HepG2 (cell line): ENCODE measurements at regions not wholly inside any gene's neighbourhood (a gene's known extent, or its start where the extent isn't known, plus 50 kb on each side); places are given as distances from the start of the nearest gene placed in this dataset.

Experiments
- ATAC-seq: fragments of 200-7000 bp; cut with Tn5 transposase; 3 replicates; pipeline ENCODE4 v1.9.1; 2020; ENCODE audit warnings: mild to moderate bottlenecking, moderate library complexity
- BruUV-seq: library from RNA; stranded (reverse); fragments of 400-500 nt; replicated peaks from 2 replicates; lab custom pipeline; 2021; lab: Mats Ljungman, UMichigan
- CTCF ChIA-PET: fragments of 300-600 bp; formaldehyde crosslinking; extraction: SDS; loops from one replicate; lab custom pipeline; 2021; ENCODE audit warnings: low total read pairs, inconsistent platforms, low intra/inter-chr PET ratio; lab: Yijun Ruan, JAX
- POLR2A ChIA-PET: fragments of 350-600 bp; sonication (Branson Sonifier 250); formaldehyde crosslinking; loops from one replicate; lab custom pipeline; 2020; ENCODE audit warnings: antibody characterized with exemption, inconsistent platforms; lab: Yijun Ruan, JAX
- DNase-seq: peaks from one replicate; pipeline ENCODE4 v3.0.0-alpha.2; 2015; ENCODE audit warnings: low spot score
- FAIRE-seq: peaks from 3 replicates; lab custom pipeline; 2011; peaks lifted over from hg19 to GRCh38; lab: Jason Lieb, UNC
- H2AFZ ChIP-seq: one replicate; pipeline ENCODE4 v1.6.1; 2011; ENCODE audit warnings: low read length, inconsistent platforms
- H3K27ac ChIP-seq: fragments of 300-600 bp; 3 replicates; pipeline ENCODE4 v1.8.0; 2011; ENCODE audit warnings: mixed run types, mild to moderate bottlenecking, mixed read lengths, low read length, inconsistent platforms; ENCODE audit not compliant: insufficient read depth; ENCODE audit errors: extremely low read length
- H3K27me3 ChIP-seq, 2 experiments: fragments of 200-600 bp in 1 of 2; 2 replicates in 1 of 2; 3 replicates in 1 of 2; pipeline versions ENCODE4 v1.6.0 to v1.8.0; 2011; ENCODE audit warnings: low read length in 2 of 2, mild to moderate bottlenecking in 2 of 2, moderate library complexity in 2 of 2, inconsistent platforms in 1 of 2; ENCODE audit not compliant: insufficient read depth in 2 of 2, control insufficient read depth in 1 of 2
- H3K36me3 ChIP-seq, 2 experiments: fragments of 200-600 bp in 1 of 2; replicated peaks in 1 of 2; 2 replicates in 1 of 2; 3 replicates in 1 of 2; pipeline versions ENCODE4 v1.5.1 to v1.8.0; 2011; ENCODE audit warnings: low read length in 2 of 2, inconsistent platforms in 1 of 2; ENCODE audit not compliant: insufficient read depth in 2 of 2, control insufficient read depth in 1 of 2
- H3K4me1 ChIP-seq: 2 replicates; pipeline ENCODE4 v1.5.1; 2012; ENCODE audit warnings: low read length, inconsistent platforms; ENCODE audit not compliant: insufficient read depth
- H3K4me2 ChIP-seq: 2 replicates; pipeline ENCODE4 v1.6.0; 2011; ENCODE audit warnings: low read depth, low read length, inconsistent platforms
- H3K4me3 ChIP-seq, 3 experiments: fragments of 200-600 bp in 1 of 3; sonication (generic), shearing (Covaris generic) in 1 of 3; replicated peaks in 1 of 3; 2 replicates each; pipeline ENCODE4 v1.5.1; 2011 to 2016; ENCODE audit warnings: low read length in 3 of 3, inconsistent platforms in 2 of 3, low read depth in 2 of 3, mild to moderate bottlenecking in 2 of 3, control low read depth in 1 of 3, mixed read lengths in 1 of 3; ENCODE audit not compliant: insufficient read depth in 1 of 3
- H3K79me2 ChIP-seq: one replicate; pipeline ENCODE4 v1.6.1; 2011; ENCODE audit warnings: low read length, inconsistent platforms; ENCODE audit not compliant: insufficient read depth
- H3K9ac ChIP-seq: 2 replicates; pipeline ENCODE4 v1.6.0; 2011; ENCODE audit warnings: mild to moderate bottlenecking, low read depth, low read length, inconsistent platforms; ENCODE audit not compliant: insufficient read depth
- H3K9me3 ChIP-seq: 2 replicates; pipeline ENCODE4 v1.5.1; 2012; ENCODE audit warnings: mild to moderate bottlenecking, low read length
- H4K20me1 ChIP-seq: 2 replicates; pipeline ENCODE4 v1.6.0; 2011; ENCODE audit warnings: inconsistent platforms, mild to moderate bottlenecking, low read length, moderate library complexity; ENCODE audit not compliant: insufficient read depth
- AKAP8 ChIP-seq: sonication (generic); formaldehyde crosslinking; IDR thresholded peaks from 2 replicates; pipeline ENCODE4 v1.5.1; 2020; ENCODE audit warnings: mild to moderate bottlenecking, missing genetic modification reagents
- CCDC6 ChIP-seq: sonication (generic); formaldehyde crosslinking; IDR thresholded peaks from 2 replicates; pipeline ENCODE4 v1.8.1; 2022; ENCODE audit warnings: mild to moderate bottlenecking, missing genetic modification reagents, moderate library complexity
- CTCF ChIP-seq: sonication (generic); formaldehyde crosslinking; IDR thresholded peaks from 2 replicates; pipeline ENCODE4 v1.5.0; 2020; ENCODE audit warnings: mild to moderate bottlenecking, missing genetic modification reagents, moderate library complexity
- FOXO1 ChIP-seq: sonication (generic); formaldehyde crosslinking; IDR thresholded peaks from 2 replicates; pipeline ENCODE4 v1.4.0; 2020; ENCODE audit warnings: missing genetic modification reagents
- MAFK ChIP-seq, 2 experiments: IDR thresholded peaks in 1 of 2; conservative IDR thresholded peaks in 1 of 2; 2 replicates each; pipeline ENCODE4 v1.6.1; 2011; ENCODE audit warnings: improper control_type of control experiment in 2 of 2, low read length in 2 of 2
- MTERF4 ChIP-seq: sonication (generic); formaldehyde crosslinking; IDR thresholded peaks from 2 replicates; pipeline ENCODE4 v1.8.0; 2023; ENCODE audit warnings: mild to moderate bottlenecking, missing genetic modification reagents
- MTF2 ChIP-seq: sonication (generic); formaldehyde crosslinking; IDR thresholded peaks from 2 replicates; pipeline ENCODE4 v1.5.0; 2020; ENCODE audit warnings: missing genetic modification reagents, borderline replicate concordance
- PHB2 ChIP-seq: fragments of 450-650 bp; IDR thresholded peaks from 2 replicates; pipeline ENCODE4 v1.6.1; 2018; ENCODE audit not compliant: partially characterized antibody
- POLR2G ChIP-seq: fragments of 200-400 bp; formaldehyde crosslinking; IDR thresholded peaks from 2 replicates; pipeline ENCODE4 v1.6.1; 2018; ENCODE audit warnings: mild to moderate bottlenecking, low read depth, low read length, moderate library complexity
- SALL1 ChIP-seq: sonication (generic); formaldehyde crosslinking; IDR thresholded peaks from 2 replicates; pipeline ENCODE4 v1.8.0; 2022; ENCODE audit warnings: mild to moderate bottlenecking, missing genetic modification reagents
- SIN3B ChIP-seq: fragments of 150-350 bp; IDR thresholded peaks from 2 replicates; pipeline ENCODE4 v1.6.1; 2014; ENCODE audit warnings: low read length
- SOX13 ChIP-seq, 3 experiments: fragments of 450-650 bp in 1 of 3; sonication (generic) in 1 of 3; formaldehyde crosslinking in 1 of 3; IDR thresholded peaks in 2 of 3; conservative IDR thresholded peaks in 1 of 3; 2 replicates each; pipeline versions ENCODE4 v1.5.0 to v1.6.1; 2016 to 2020; ENCODE audit warnings: antibody characterized with exemption in 1 of 3, mild to moderate bottlenecking in 1 of 3, missing compliant biosample characterization in 1 of 3, missing genetic modification reagents in 1 of 3, moderate library complexity in 1 of 3
- STAG1 ChIP-seq: sonication (generic); formaldehyde crosslinking; IDR thresholded peaks from 2 replicates; pipeline ENCODE4 v1.4.0; 2020; ENCODE audit warnings: missing genetic modification reagents
- TIGD3 ChIP-seq: sonication (generic); formaldehyde crosslinking; IDR thresholded peaks from 2 replicates; pipeline ENCODE4 v1.5.1; 2020; ENCODE audit warnings: mild to moderate bottlenecking, missing genetic modification reagents, borderline replicate concordance
- ZEB1 ChIP-seq: IDR thresholded peaks from 2 replicates; pipeline ENCODE4 v1.6.1; 2012; ENCODE audit warnings: mild to moderate bottlenecking, low read depth, inconsistent platforms; ENCODE audit not compliant: insufficient replicate concordance
- ZFP36L1 ChIP-seq: sonication (generic); formaldehyde crosslinking; IDR thresholded peaks from 2 replicates; pipeline ENCODE4 v1.8.0; 2022; ENCODE audit warnings: mild to moderate bottlenecking, missing genetic modification reagents, moderate library complexity
- ZNF124 ChIP-seq: sonication (generic); formaldehyde crosslinking; IDR thresholded peaks from 2 replicates; pipeline ENCODE4 v1.4.0; 2020; ENCODE audit warnings: missing genetic modification reagents
- ZNF230 ChIP-seq: sonication (generic); formaldehyde crosslinking; IDR thresholded peaks from 2 replicates; pipeline ENCODE4 v1.4.0; 2020; ENCODE audit warnings: mild to moderate bottlenecking, missing genetic modification reagents
- ZNF3 ChIP-seq: IDR thresholded peaks from 2 replicates; pipeline ENCODE4 v1.7.0; 2017; ENCODE audit warnings: inconsistent platforms
- ZNF614 ChIP-seq: IDR thresholded peaks from 2 replicates; pipeline ENCODE4 v1.6.1; 2018; ENCODE audit warnings: missing biosample characterization, missing genetic modification reagents, inconsistent platforms, borderline replicate concordance
- ZNF772 ChIP-seq: sonication (generic); formaldehyde crosslinking; IDR thresholded peaks from 2 replicates; pipeline ENCODE4 v1.5.0; 2020; ENCODE audit warnings: mild to moderate bottlenecking, missing genetic modification reagents
- ZNF839 ChIP-seq: sonication (generic); formaldehyde crosslinking; IDR thresholded peaks from 2 replicates; pipeline ENCODE4 v1.4.0; 2020; ENCODE audit warnings: missing genetic modification reagents, mild to moderate bottlenecking, borderline replicate concordance
- WGBS: methylation state at CpG from one replicate; pipeline ENCODE4 v1.1.6; 2017; ENCODE audit warnings: low lambda C conversion rate; 5-methylcytosine and 5-hydroxymethylcytosine counted together
- in situ Hi-C: cut with HindIII; loops from 2 replicates; pipeline ENCODE4 v1.10.0; 2017; ENCODE audit warnings: low pct_unique_long_range_greater_than_20kb; ENCODE audit not compliant: extremely low pct_ligation_motif_present
- intact Hi-C: fragments of 100-400 bp; cut with micrococcal nuclease; formaldehyde crosslinking; loops from one replicate; pipeline ENCODE4 v1.10.0; 2022; ENCODE audit not compliant: unreplicated experiment

GRCh38 chr3:72590732-72591221 is 257.5 kb downstream of the SHQ1 start (continued):
- TF ChIP-seq ZNF614 (peak; percentile 38; the same call in 1 of the 2 replicates), SIN3B (no peak), ZNF124 (CRISPR knock-in tag) (no peak), ZEB1 (peak; percentile 68), ZNF230 (CRISPR knock-in tag) (0 out of 2 replicates have a peak, but pooled peaks have one; percentile 22), SOX13 (IDR thresholded peaks at IDR 0.05) (peak; percentile 64), SOX13 (CRISPR knock-in tag; conservative IDR thresholded peaks at IDR 0.05 in 1 of 2, IDR thresholded peaks at IDR 0.05 in 1 of 2) (peak in 1 of 2 experiments; percentile 92; a peak in 2 of 4 replicates), POLR2G (peak; percentile 69)

GRCh38 chr3:72587282-72587681 is 261.0 kb downstream of the SHQ1 start:
- Histone ChIP-seq H3K4me2 (no peak overlapping the region), H3K9ac (no peak overlapping the region), H3K27ac (no peak overlapping the region), H3K36me3 (no peaks in the 10 kb centered on the region), H3K4me1 (peaks cover 93% of the 10 kb centered on the region), H4K20me1 (no peaks in the 10 kb centered on the region), H3K27me3 (no peaks in the 10 kb centered on the region), H2AFZ (no peak overlapping the region), H3K79me2 (no peaks in the 10 kb centered on the region), H3K9me3 (no peaks in the 10 kb centered on the region), H3K4me3 (no peak overlapping the region)
- WGBS: 98% methylated on average over 3 of the region's 3 CpGs
- CTCF ChIA-PET: no interaction called here
- FAIRE-seq (no peak), DNase-seq (no peak), ATAC-seq (peak; percentile 9; the same call in 1 of the 3 replicates)
- in situ Hi-C loops (no loop called here), intact Hi-C loops (no loop called here)
- BruUV-seq: no TSS peak
- POLR2A ChIA-PET: interaction anchor here (0.7 kb wide), 1 partner anchor 16 kb away, joined by 3 read pairs; no protein-coding TSS in a partner anchor
- TF ChIP-seq CTCF (CRISPR knock-in tag): peak; percentile 30
- no peak for TF ChIP-seq ZNF839 (CRISPR knock-in tag)
- no peak for TF ChIP-seq ZNF772 (CRISPR knock-in tag)
- TF ChIP-seq MAFK (conservative IDR thresholded peaks at IDR 0.05 in 1 of 2, IDR thresholded peaks at IDR 0.05 in 1 of 2; ENCODE audit: low read length in 2 of 2): no peak
- TF ChIP-seq MTERF4 (CRISPR knock-in tag): no peak
- no peak for TF ChIP-seq MTF2 (CRISPR knock-in tag)
- no peak for TF ChIP-seq AKAP8 (CRISPR knock-in tag)
- peak; percentile 33; the same call in 1 of the 2 replicates for TF ChIP-seq STAG1
- TF ChIP-seq CCDC6: no peak
- no peak for TF ChIP-seq ZFP36L1 (CRISPR knock-in tag)
- no peak for TF ChIP-seq PHB2
- TF ChIP-seq SALL1 (CRISPR knock-in tag): no peak
- no peak for TF ChIP-seq FOXO1 (CRISPR knock-in tag)
- TF ChIP-seq TIGD3: no peak
- TF ChIP-seq ZNF3 (CRISPR knock-in tag): no peak
